Tibial nerve (tissue), 4 donors: ENCODE measurements at regions not wholly inside any gene's neighbourhood (a gene's known extent, or its start where the extent isn't known, plus 50 kb on each side); places are given as distances from the start of the nearest gene placed in this dataset.

ENCODE experiments used
- DNase-seq, 2 donors: peaks; one replicate each; pipeline ENCODE4 v3.0.0-alpha.2; 2019; ENCODE audit warnings: low spot score in 2 of 2
- H3K27ac ChIP-seq, 4 donors: fragments of 200-600 bp; sonication (generic) in 3 of 4; one replicate each; pipeline ENCODE4 v1.5.1; 2017 to 2019; ENCODE audit warnings: mild to moderate bottlenecking in 1 of 4
- H3K27me3 ChIP-seq, 2 donors: fragments of 200-600 bp; sonication (generic) in 1 of 2; one replicate each; pipeline versions ENCODE4 v1.5.1 to v1.6.0; 2017 to 2019
- H3K36me3 ChIP-seq, 3 donors: fragments of 200-600 bp; sonication (generic); one replicate each; pipeline ENCODE4 v1.5.1; 2018 to 2019
- H3K4me1 ChIP-seq, 4 donors: fragments of 200-600 bp; sonication (generic) in 3 of 4; one replicate each; pipeline ENCODE4 v1.5.1; 2017 to 2019
- H3K4me3 ChIP-seq, 4 donors: fragments of 200-600 bp; sonication (generic) in 3 of 4; one replicate each; pipeline ENCODE4 v1.5.1; 2017 to 2019; ENCODE audit warnings: mild to moderate bottlenecking in 1 of 4, moderate library complexity in 1 of 4
- H3K9me3 ChIP-seq, 4 donors: fragments of 200-600 bp; sonication (generic) in 3 of 4; one replicate each; pipeline ENCODE4 v1.5.1; 2017 to 2019
- CTCF ChIP-seq, 5 experiments: fragments of 200-600 bp in 3 of 5; fragments of 450-650 bp in 2 of 5; sonication (generic) in 3 of 5; IDR thresholded peaks; one replicate each; pipeline ENCODE4 v1.5.1; 2016 to 2019; ENCODE audit warnings: antibody characterized with exemption in 5 of 5, mild to moderate bottlenecking in 3 of 5, moderate library complexity in 2 of 5
- EP300 ChIP-seq, 2 donors: sonication (generic); formaldehyde crosslinking; IDR thresholded peaks; one replicate each; pipeline ENCODE4 v1.6.1; 2017; ENCODE audit warnings: antibody characterized with exemption in 2 of 2, mild to moderate bottlenecking in 1 of 2
- POLR2A ChIP-seq, 2 donors: fragments of 450-650 bp; IDR thresholded peaks; one replicate each; pipeline ENCODE4 v1.6.1; 2017; ENCODE audit warnings: antibody characterized with exemption in 2 of 2, mild to moderate bottlenecking in 2 of 2, moderate library complexity in 2 of 2
- WGBS, 2 donors: methylation state at CpG; one replicate each; pipeline ENCODE4 v1.1.5; 2018; 5-methylcytosine and 5-hydroxymethylcytosine counted together

GRCh38 chr9:103266064-103266463, 270.9 kb downstream of the CYLC2 start:
- Histone ChIP-seq H3K4me1 (no peaks in the 10 kb centered on the region), H3K27ac (no peak overlapping the region), H3K9me3 (peaks cover 0 to 8% (median 0%) of the 10 kb centered on the region in 4 donors), H3K27me3 (no peaks in the 10 kb centered on the region), H3K36me3 (no peaks in the 10 kb centered on the region), H3K4me3 (no peak overlapping the region)
- WGBS, 2 donors = 75 to 76% methylated on average over 5 of the region's 5 CpGs
- no peak for DNase-seq
- TF ChIP-seq CTCF (IDR thresholded peaks at IDR 0.05) (no peak), EP300 (IDR thresholded peaks at IDR 0.05) (no peak), POLR2A (IDR thresholded peaks at IDR 0.05) (no peak)

GRCh38 chr9:103277240-103277639, 282.1 kb downstream of the CYLC2 start:
- 71 to 77% methylated on average over 4 of the region's 4 CpGs for WGBS, 2 donors
- no peak overlapping the region for H3K27ac ChIP-seq
- H3K4me3 ChIP-seq = no peak overlapping the region
- TF ChIP-seq POLR2A (IDR thresholded peaks at IDR 0.05) (no peak), CTCF (IDR thresholded peaks at IDR 0.05) (no peak), EP300 (IDR thresholded peaks at IDR 0.05) (no peak)
- no peaks in the 10 kb centered on the region for H3K27me3 ChIP-seq
- no peaks in the 10 kb centered on the region for H3K4me1 ChIP-seq
- H3K36me3 ChIP-seq = no peaks in the 10 kb centered on the region
- no peak for DNase-seq
- peaks cover 0 to 10% (median 0%) of the 10 kb centered on the region in 4 donors for H3K9me3 ChIP-seq

GRCh38 chr9:103281126-103281525, 286.0 kb downstream of the CYLC2 start:
- H3K9me3 ChIP-seq = no peaks in the 10 kb centered on the region
- H3K27ac ChIP-seq = no peak overlapping the region
- H3K4me1 ChIP-seq = no peaks in the 10 kb centered on the region
- WGBS, 2 donors = 64 to 75% methylated on average over 2 of the region's 2 CpGs
- no peak overlapping the region for H3K4me3 ChIP-seq
- no peaks in the 10 kb centered on the region for H3K36me3 ChIP-seq
- DNase-seq = no peak
- no peaks in the 10 kb centered on the region for H3K27me3 ChIP-seq
- TF ChIP-seq EP300 (IDR thresholded peaks at IDR 0.05) = no peak
- TF ChIP-seq CTCF (IDR thresholded peaks at IDR 0.05) = no peak
- TF ChIP-seq POLR2A (IDR thresholded peaks at IDR 0.05) = no peak

- H3K4me3 ChIP-seq = no peak overlapping the region
- no peaks in the 10 kb centered on the region for H3K27me3 ChIP-seq
- no peak for DNase-seq
- H3K4me1 ChIP-seq = no peaks in the 10 kb centered on the region
- no peaks in the 10 kb centered on the region for H3K36me3 ChIP-seq
- no peak for TF ChIP-seq CTCF (IDR thresholded peaks at IDR 0.05)
- TF ChIP-seq EP300 (IDR thresholded peaks at IDR 0.05) = no peak
- TF ChIP-seq POLR2A (IDR thresholded peaks at IDR 0.05) = no peak
- H3K9me3 ChIP-seq = no peaks in the 10 kb centered on the region
- 75 to 78% methylated on average over 6 of the region's 6 CpGs for WGBS, 2 donors
- H3K27ac ChIP-seq = no peak overlapping the region
Observed at GRCh38 chr9:103287361-103287760, 292.2 kb downstream of the CYLC2 start.

GRCh38 chr9:103296189-103296588, 301.1 kb downstream of the CYLC2 start:
- Histone ChIP-seq H3K9me3 (peaks cover 0 to 9% (median 0%) of the 10 kb centered on the region in 4 donors), H3K4me1 (no peaks in the 10 kb centered on the region), H3K36me3 (no peaks in the 10 kb centered on the region), H3K27me3 (no peaks in the 10 kb centered on the region), H3K27ac (no peak overlapping the region), H3K4me3 (no peak overlapping the region)
- TF ChIP-seq CTCF (IDR thresholded peaks at IDR 0.05) (no peak), POLR2A (IDR thresholded peaks at IDR 0.05) (no peak), EP300 (IDR thresholded peaks at IDR 0.05) (no peak)
- WGBS, 2 donors = 88 to 93% methylated on average over 1 of the region's 1 CpG
- DNase-seq = no peak
